ENCODE measurements at regions not wholly inside any gene's neighbourhood (a gene's known extent, or its start where the extent isn't known, plus 50 kb on each side); places are given as distances from the start of the nearest gene placed in this dataset.

GRCh38 chr4:3699678-3700077, 66.5 kb upstream of the ADRA2C start:
- H3K4me3 ChIP-seq (ENCODE audit: insufficient read depth, low read depth, low read length): no peak overlapping the region

GRCh38 chr4:3699261-3699660, 66.9 kb upstream of the ADRA2C start:
- H3K36me3 ChIP-seq (replicated peaks; ENCODE audit: control insufficient read depth, insufficient read depth, low read length): no peaks in the 10 kb centered on the region
- no peak overlapping the region for H3K4me3 ChIP-seq (ENCODE audit: insufficient read depth, low read depth, low read length)
- H3K27me3 ChIP-seq (ENCODE audit: control insufficient read depth, insufficient read depth, low read length): no peaks in the 10 kb centered on the region
- no peak for DNase-seq

More at GRCh38 chr4:3699678-3700077, 66.5 kb upstream of the ADRA2C start:
- Histone ChIP-seq H3K36me3 (replicated peaks; ENCODE audit: control insufficient read depth, insufficient read depth, low read length) (no peaks in the 10 kb centered on the region), H3K27me3 (ENCODE audit: control insufficient read depth, insufficient read depth, low read length) (no peaks in the 10 kb centered on the region)
- DNase-seq: no peak

- Histone ChIP-seq H3K36me3 (replicated peaks; ENCODE audit: control insufficient read depth, insufficient read depth, low read length) (no peaks in the 10 kb centered on the region), H3K27me3 (ENCODE audit: control insufficient read depth, insufficient read depth, low read length) (no peaks in the 10 kb centered on the region), H3K4me3 (ENCODE audit: insufficient read depth, low read depth, low read length) (no peak overlapping the region)
- no peak for DNase-seq
These were observed 69.2 kb upstream of the ADRA2C start for GRCh38 chr4:3697033-3697432.

GRCh38 chr4:3690551-3691152, 75.5 kb upstream of the ADRA2C start:
- H3K27me3 ChIP-seq (ENCODE audit: control insufficient read depth, insufficient read depth, low read length): no peaks in the 10 kb centered on the region
- H3K36me3 ChIP-seq (replicated peaks; ENCODE audit: control insufficient read depth, insufficient read depth, low read length): no peaks in the 10 kb centered on the region
- H3K4me3 ChIP-seq (ENCODE audit: insufficient read depth, low read depth, low read length): no peak overlapping the region
- DNase-seq: no peak

GRCh38 chr4:3689576-3690550, 76.3 kb upstream of the ADRA2C start:
- Histone ChIP-seq H3K4me3 (ENCODE audit: insufficient read depth, low read depth, low read length) (no peak overlapping the region), H3K27me3 (ENCODE audit: control insufficient read depth, insufficient read depth, low read length) (no peaks in the 10 kb centered on the region), H3K36me3 (replicated peaks; ENCODE audit: control insufficient read depth, insufficient read depth, low read length) (no peaks in the 10 kb centered on the region)
- DNase-seq: peak; percentile 65

- no peak overlapping the region for H3K4me3 ChIP-seq (ENCODE audit: insufficient read depth, low read depth, low read length)
- no peaks in the 10 kb centered on the region for H3K27me3 ChIP-seq (ENCODE audit: control insufficient read depth, insufficient read depth, low read length)
- H3K36me3 ChIP-seq (replicated peaks; ENCODE audit: control insufficient read depth, insufficient read depth, low read length): no peaks in the 10 kb centered on the region
- DNase-seq: peak; percentile 65
These were observed 77.2 kb upstream of the ADRA2C start for GRCh38 chr4:3689006-3689405.

GRCh38 chr4:3688018-3688998, 77.9 kb upstream of the ADRA2C start:
- no peak overlapping the region for H3K4me3 ChIP-seq (ENCODE audit: insufficient read depth, low read depth, low read length)
- H3K36me3 ChIP-seq (replicated peaks; ENCODE audit: control insufficient read depth, insufficient read depth, low read length): no peaks in the 10 kb centered on the region
- DNase-seq: peak; percentile 48
- H3K27me3 ChIP-seq (ENCODE audit: control insufficient read depth, insufficient read depth, low read length): no peaks in the 10 kb centered on the region

GRCh38 chr4:3687538-3687937, 78.6 kb upstream of the ADRA2C start:
- Histone ChIP-seq H3K27me3 (ENCODE audit: control insufficient read depth, insufficient read depth, low read length) (no peaks in the 10 kb centered on the region), H3K36me3 (replicated peaks; ENCODE audit: control insufficient read depth, insufficient read depth, low read length) (no peaks in the 10 kb centered on the region), H3K4me3 (ENCODE audit: insufficient read depth, low read depth, low read length) (no peak overlapping the region)
- DNase-seq: no peak

GRCh38 chr4:3686753-3687152, 79.4 kb upstream of the ADRA2C start:
- Histone ChIP-seq H3K36me3 (replicated peaks; ENCODE audit: control insufficient read depth, insufficient read depth, low read length) (no peaks in the 10 kb centered on the region), H3K4me3 (ENCODE audit: insufficient read depth, low read depth, low read length) (no peak overlapping the region), H3K27me3 (ENCODE audit: control insufficient read depth, insufficient read depth, low read length) (no peaks in the 10 kb centered on the region)
- DNase-seq: no peak

GRCh38 chr4:3685081-3685645, 81.0 kb upstream of the ADRA2C start:
- no peaks in the 10 kb centered on the region for H3K36me3 ChIP-seq (replicated peaks; ENCODE audit: control insufficient read depth, insufficient read depth, low read length)
- DNase-seq: no peak
- H3K4me3 ChIP-seq (ENCODE audit: insufficient read depth, low read depth, low read length): no peak overlapping the region
- H3K27me3 ChIP-seq (ENCODE audit: control insufficient read depth, insufficient read depth, low read length): no peaks in the 10 kb centered on the region

- DNase-seq: no peak
- Histone ChIP-seq H3K4me3 (ENCODE audit: insufficient read depth, low read depth, low read length) (no peak overlapping the region), H3K36me3 (replicated peaks; ENCODE audit: control insufficient read depth, insufficient read depth, low read length) (no peaks in the 10 kb centered on the region), H3K27me3 (ENCODE audit: control insufficient read depth, insufficient read depth, low read length) (no peaks in the 10 kb centered on the region)
These were observed 81.6 kb upstream of the ADRA2C start for GRCh38 chr4:3684546-3684945.

- peak; percentile 56 for DNase-seq
- Histone ChIP-seq H3K36me3 (replicated peaks; ENCODE audit: control insufficient read depth, insufficient read depth, low read length) (no peaks in the 10 kb centered on the region), H3K4me3 (ENCODE audit: insufficient read depth, low read depth, low read length) (no peak overlapping the region), H3K27me3 (ENCODE audit: control insufficient read depth, insufficient read depth, low read length) (no peaks in the 10 kb centered on the region)
These were observed 82.3 kb upstream of the ADRA2C start for GRCh38 chr4:3683744-3684421.

GRCh38 chr4:3683077-3683743, 83.0 kb upstream of the ADRA2C start:
- no peak overlapping the region for H3K4me3 ChIP-seq (ENCODE audit: insufficient read depth, low read depth, low read length)
- DNase-seq: peak; percentile 54
- H3K36me3 ChIP-seq (replicated peaks; ENCODE audit: control insufficient read depth, insufficient read depth, low read length): no peaks in the 10 kb centered on the region
- no peaks in the 10 kb centered on the region for H3K27me3 ChIP-seq (ENCODE audit: control insufficient read depth, insufficient read depth, low read length)
